ENCODE measurements at regions not wholly inside any gene's neighbourhood (a gene's known extent, or its start where the extent isn't known, plus 50 kb on each side); places are given as distances from the start of the nearest gene placed in this dataset.
A peak's percentile ranks its signal among the peaks of the same experiment; 100 is the strongest.

- FAIRE-seq (no peak), DNase-seq (ENCODE audit: low spot score in 2 of 2) (no peak)
Measured at GRCh38 chr20:22411627-22412450, 172.5 kb downstream of the FOXA2 start.

- DNase-seq (ENCODE audit: low spot score in 2 of 2), result no peak
- no peak for FAIRE-seq
Measured at GRCh38 chr20:22411286-22411626, 173.1 kb downstream of the FOXA2 start.

GRCh38 chr20:22410556-22411130 is 173.7 kb downstream of the FOXA2 start:
- DNase-seq (ENCODE audit: low spot score in 2 of 2), result no peak

GRCh38 chr20:22408521-22409402 is 175.6 kb downstream of the FOXA2 start:
- DNase-seq (ENCODE audit: low spot score in 2 of 2) (no peak), FAIRE-seq (no peak)

More at GRCh38 chr20:22410556-22411130, 173.7 kb downstream of the FOXA2 start:
- no peak for FAIRE-seq

- FAIRE-seq (no peak), DNase-seq (ENCODE audit: low spot score in 2 of 2) (no peak)
Measured at GRCh38 chr20:22407237-22408193, 176.9 kb downstream of the FOXA2 start.

- DNase-seq (ENCODE audit: low spot score in 2 of 2) (no peak), FAIRE-seq (no peak)
Measured at GRCh38 chr20:22404419-22405170, 179.8 kb downstream of the FOXA2 start.

- FAIRE-seq (no peak), DNase-seq (ENCODE audit: low spot score in 2 of 2) (no peak)
Measured at GRCh38 chr20:22403632-22404361, 180.6 kb downstream of the FOXA2 start.

GRCh38 chr20:22403022-22403631 is 181.2 kb downstream of the FOXA2 start:
- no peak for DNase-seq (ENCODE audit: low spot score in 2 of 2)
- FAIRE-seq, result no peak

GRCh38 chr20:22402550-22402949 is 181.8 kb downstream of the FOXA2 start:
- FAIRE-seq (no peak), DNase-seq (ENCODE audit: low spot score in 2 of 2) (no peak)

GRCh38 chr20:22400440-22400839 is 183.9 kb downstream of the FOXA2 start:
- FAIRE-seq (no peak), DNase-seq (ENCODE audit: low spot score in 2 of 2) (no peak)

GRCh38 chr20:22394583-22394982 is 189.8 kb downstream of the FOXA2 start:
- FAIRE-seq (no peak), DNase-seq (ENCODE audit: low spot score in 2 of 2) (no peak)

- DNase-seq (ENCODE audit: low spot score in 2 of 2) (no peak), FAIRE-seq (no peak)
Measured at GRCh38 chr20:22390543-22390903, 193.8 kb downstream of the FOXA2 start.

GRCh38 chr20:22389836-22390542 is 194.4 kb downstream of the FOXA2 start:
- DNase-seq (ENCODE audit: low spot score in 2 of 2) (no peak), FAIRE-seq (no peak)

GRCh38 chr20:22387452-22387851 is 196.9 kb downstream of the FOXA2 start:
- no peak for FAIRE-seq
- DNase-seq (ENCODE audit: low spot score in 2 of 2), result no peak

- DNase-seq (ENCODE audit: low spot score in 2 of 2) (no peak), FAIRE-seq (peak; percentile 3)
Measured at GRCh38 chr20:22386306-22386623, 198.1 kb downstream of the FOXA2 start.

- DNase-seq (ENCODE audit: low spot score in 2 of 2) (peak in 1 of 2 donors; percentile 6), FAIRE-seq (no peak)
Measured at GRCh38 chr20:22385602-22386305, 198.6 kb downstream of the FOXA2 start.

- no peak for FAIRE-seq
Measured at GRCh38 chr20:22384978-22385377, 199.4 kb downstream of the FOXA2 start.

More at GRCh38 chr20:22384978-22385377, 199.4 kb downstream of the FOXA2 start:
- no peak for DNase-seq (ENCODE audit: low spot score in 2 of 2)

All from frontal cortex (tissue), 3 donors.